PC-3 (cell line): ENCODE measurements at regions not wholly inside any gene's neighbourhood (a gene's known extent, or its start where the extent isn't known, plus 50 kb on each side); places are given as distances from the start of the nearest gene placed in this dataset.
"Not testable (repeated sequence)": the region's sequence is repeated elsewhere in the genome, so short reads cannot be mapped to it uniquely, and the experiment has no call there.

ENCODE experiments used
- ATAC-seq: fragments of 200-7000 bp; cut with Tn5 transposase; 2 replicates; pipeline ENCODE4 v1.9.1; 2020; ENCODE audit warnings: mild to moderate bottlenecking, moderate library complexity
- BruUV-seq: library from RNA; stranded (reverse); fragments of 400-500 nt; replicated peaks from 2 replicates; lab custom pipeline; 2021; lab: Mats Ljungman, UMichigan
- CTCF ChIA-PET: fragments of 300-600 bp; sonication (Branson Sonifier 250); formaldehyde crosslinking; loops from one replicate; lab custom pipeline; 2022; ENCODE audit warnings: antibody characterized with exemption; lab: Charles Lee
- POLR2A ChIA-PET: fragments of 300-600 bp; sonication (Branson Sonifier 250); formaldehyde crosslinking; loops from one replicate; lab custom pipeline; 2022; ENCODE audit warnings: antibody characterized with exemption; ENCODE audit not compliant: unreplicated experiment; lab: Charles Lee
- DNase-seq: peaks from one replicate; pipeline ENCODE4 v3.0.0-alpha.2; 2015
- H2AFZ ChIP-seq: fragments of 300-600 bp; sonication (generic); 2 replicates; pipeline ENCODE4 v1.6.0; 2016; ENCODE audit warnings: antibody characterized with exemption, low read length
- H3F3A ChIP-seq: fragments of 300-600 bp; sonication (generic); one replicate; pipeline ENCODE4 v1.6.0; 2017; ENCODE audit warnings: antibody characterized with exemption, low read length, control low read depth, mild to moderate bottlenecking; ENCODE audit not compliant: unreplicated experiment
- H3K27ac ChIP-seq: fragments of 300-600 bp; sonication (generic); 2 replicates; pipeline ENCODE4 v1.5.1; 2016; ENCODE audit warnings: mild to moderate bottlenecking, low read length
- H3K27me3 ChIP-seq: fragments of 300-600 bp; sonication (generic); 2 replicates; pipeline ENCODE4 v1.6.1; 2016; ENCODE audit warnings: low read length, mixed read lengths
- H3K36me3 ChIP-seq: fragments of 300-600 bp; sonication (generic); 2 replicates; pipeline ENCODE4 v1.6.1; 2016; ENCODE audit warnings: low read depth, mixed run types, low read length, mixed read lengths
- H3K4me1 ChIP-seq: fragments of 300-600 bp; sonication (generic); 2 replicates; pipeline ENCODE4 v1.5.1; 2016; ENCODE audit warnings: low read length; ENCODE audit not compliant: insufficient read depth
- H3K4me2 ChIP-seq: fragments of 300-600 bp; sonication (generic); 2 replicates; pipeline ENCODE4 v1.6.0; 2016; ENCODE audit warnings: low read length
- H3K4me3 ChIP-seq: fragments of 300-600 bp; sonication (generic); 2 replicates; pipeline ENCODE4 v1.5.1; 2016; ENCODE audit warnings: mild to moderate bottlenecking, low read length, mixed read lengths
- H3K79me2 ChIP-seq: fragments of 300-600 bp; sonication (generic); 2 replicates; pipeline ENCODE4 v1.6.1; 2017; ENCODE audit warnings: low read length, mixed read lengths
- H3K9ac ChIP-seq: fragments of 300-600 bp; sonication (generic); 2 replicates; pipeline ENCODE4 v1.6.0; 2016; ENCODE audit warnings: mild to moderate bottlenecking, low read length
- H3K9me2 ChIP-seq: fragments of 300-600 bp; sonication (generic); replicated peaks from 2 replicates; pipeline ENCODE4 v1.6.1; 2016; ENCODE audit warnings: mixed run types, low read length, mixed read lengths
- H3K9me3 ChIP-seq: fragments of 300-600 bp; sonication (generic); 2 replicates; pipeline ENCODE4 v1.6.1; 2016; ENCODE audit warnings: low read length, mixed read lengths
- H4K20me1 ChIP-seq: fragments of 300-600 bp; sonication (generic); 2 replicates; pipeline ENCODE4 v1.6.1; 2016; ENCODE audit warnings: low read length, mixed read lengths
- EZH2 ChIP-seq: fragments of 300-600 bp; sonication (generic); IDR thresholded peaks from one replicate; pipeline ENCODE4 v1.6.1; 2017; ENCODE audit warnings: antibody characterized with exemption, mild to moderate bottlenecking, low read length; ENCODE audit not compliant: unreplicated experiment
- EZH2phosphoT487 ChIP-seq: fragments of 300-600 bp; sonication (generic); IDR thresholded peaks from 2 replicates; pipeline ENCODE4 v1.6.1; 2018; ENCODE audit warnings: mild to moderate bottlenecking, antibody characterized with exemption, low read length, borderline replicate concordance
- intact Hi-C: fragments of 100-400 bp; cut with micrococcal nuclease; formaldehyde crosslinking; loops from 2 replicates; pipeline ENCODE4 v1.9.0; 2023
- TF ChIP-seq, protein P1 (sequence below): fragments of 300-600 bp; sonication (generic); conservative IDR thresholded peaks from 2 replicates; pipeline ENCODE4 v1.5.1; 2017; ENCODE audit warnings: antibody characterized with exemption, low read depth, mild to moderate bottlenecking, low read length

- DNase-seq, result no peak
- H3K4me3 ChIP-seq, result no peak overlapping the region
- no peaks in the 10 kb centered on the region for H3F3A ChIP-seq
- H4K20me1 ChIP-seq, result no peaks in the 10 kb centered on the region
- H3K4me2 ChIP-seq, result no peak overlapping the region
- BruUV-seq, result no TSS peak
- no peak overlapping the region for H3K27ac ChIP-seq
- H3K9ac ChIP-seq, result no peak overlapping the region
- H3K9me3 ChIP-seq, result no peaks in the 10 kb centered on the region
- intact Hi-C loops, result no loop called here
- ATAC-seq, result no peak
- H3K79me2 ChIP-seq, result no peaks in the 10 kb centered on the region
- no peak overlapping the region for H2AFZ ChIP-seq
- POLR2A ChIA-PET, result no interaction called here
- no peaks in the 10 kb centered on the region for H3K9me2 ChIP-seq
- TF ChIP-seq, protein P1, sequence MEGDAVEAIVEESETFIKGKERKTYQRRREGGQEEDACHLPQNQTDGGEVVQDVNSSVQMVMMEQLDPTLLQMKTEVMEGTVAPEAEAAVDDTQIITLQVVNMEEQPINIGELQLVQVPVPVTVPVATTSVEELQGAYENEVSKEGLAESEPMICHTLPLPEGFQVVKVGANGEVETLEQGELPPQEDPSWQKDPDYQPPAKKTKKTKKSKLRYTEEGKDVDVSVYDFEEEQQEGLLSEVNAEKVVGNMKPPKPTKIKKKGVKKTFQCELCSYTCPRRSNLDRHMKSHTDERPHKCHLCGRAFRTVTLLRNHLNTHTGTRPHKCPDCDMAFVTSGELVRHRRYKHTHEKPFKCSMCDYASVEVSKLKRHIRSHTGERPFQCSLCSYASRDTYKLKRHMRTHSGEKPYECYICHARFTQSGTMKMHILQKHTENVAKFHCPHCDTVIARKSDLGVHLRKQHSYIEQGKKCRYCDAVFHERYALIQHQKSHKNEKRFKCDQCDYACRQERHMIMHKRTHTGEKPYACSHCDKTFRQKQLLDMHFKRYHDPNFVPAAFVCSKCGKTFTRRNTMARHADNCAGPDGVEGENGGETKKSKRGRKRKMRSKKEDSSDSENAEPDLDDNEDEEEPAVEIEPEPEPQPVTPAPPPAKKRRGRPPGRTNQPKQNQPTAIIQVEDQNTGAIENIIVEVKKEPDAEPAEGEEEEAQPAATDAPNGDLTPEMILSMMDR, result no peak
- TF ChIP-seq EZH2phosphoT487, result no peak
- TF ChIP-seq EZH2, result no peak
- CTCF ChIA-PET, result no interaction called here
- no peaks in the 10 kb centered on the region for H3K36me3 ChIP-seq
- no peaks in the 10 kb centered on the region for H3K4me1 ChIP-seq
- no peaks in the 10 kb centered on the region for H3K27me3 ChIP-seq
Measured at GRCh38 chr6:78259935-78260334, 607.1 kb downstream of the MEI4 start.

DNA sequence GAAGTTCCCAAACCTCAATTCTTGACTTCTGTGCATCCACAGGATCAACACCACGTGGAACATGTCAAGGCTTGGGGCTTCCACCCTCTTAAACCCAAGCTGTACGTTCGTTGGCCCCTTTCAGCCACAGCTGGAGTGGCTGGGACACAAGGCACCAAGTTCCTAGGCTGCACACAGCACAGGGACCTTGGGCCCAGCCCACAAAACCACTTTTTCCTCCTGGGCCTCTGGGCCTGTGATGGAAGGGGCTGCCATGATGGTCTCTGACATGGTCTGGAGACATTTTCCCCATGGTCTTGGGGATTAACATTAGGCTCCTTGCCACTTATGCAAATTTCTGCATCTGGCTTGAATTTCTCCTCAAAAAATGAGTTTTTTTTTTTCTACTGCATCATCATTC is 606.9 kb upstream of the IRAK1BP1 start:
- H3K9me3 ChIP-seq, POLR2A ChIA-PET, H3K4me1 ChIP-seq, H3K79me2 ChIP-seq, ATAC-seq, H3K27ac ChIP-seq, BruUV-seq, H3K4me3 ChIP-seq, H3K27me3 ChIP-seq, H2AFZ ChIP-seq, H3K36me3 ChIP-seq, CTCF ChIA-PET, H3K4me2 ChIP-seq, H3K9me2 ChIP-seq, DNase-seq, H4K20me1 ChIP-seq, H3F3A ChIP-seq, intact Hi-C loops, H3K9ac ChIP-seq: not testable (repeated sequence)

- intact Hi-C loops, result no loop called here
- no peaks in the 10 kb centered on the region for H3K36me3 ChIP-seq
- DNase-seq, result no peak
Measured at GRCh38 chr6:78268591-78269452, 598.5 kb upstream of the IRAK1BP1 start.

More at GRCh38 chr6:78268591-78269452, 598.5 kb upstream of the IRAK1BP1 start:
- Histone ChIP-seq H3K4me2 (no peak overlapping the region), H3K27me3 (no peaks in the 10 kb centered on the region), H3F3A (no peaks in the 10 kb centered on the region), H3K79me2 (no peaks in the 10 kb centered on the region), H3K9me2 (no peaks in the 10 kb centered on the region), H3K9ac (no peak overlapping the region), H3K4me3 (no peak overlapping the region), H3K4me1 (no peaks in the 10 kb centered on the region), H3K27ac (no peak overlapping the region), H3K9me3 (no peaks in the 10 kb centered on the region), H4K20me1 (no peaks in the 10 kb centered on the region), H2AFZ (no peak overlapping the region)
- no TSS peak for BruUV-seq
- ChIA-PET CTCF (no interaction called here), POLR2A (no interaction called here)
- ATAC-seq, result no peak
- TF ChIP-seq EZH2 (no peak), EZH2phosphoT487 (no peak)
- TF ChIP-seq, protein P1, result no peak
